ENCODE measurements at regions not wholly inside any gene's neighbourhood (a gene's known extent, or its start where the extent isn't known, plus 50 kb on each side); places are given as distances from the start of the nearest gene placed in this dataset.

- H3K4me1 Mint-ChIP-seq, result peaks cover 11% of the 10 kb centered on the region
- H3K27ac Mint-ChIP-seq, result no peak overlapping the region
- H3K36me3 Mint-ChIP-seq, result peaks cover 6% of the 10 kb centered on the region
- TF ChIP-seq RELA (CRISPR knock-in tag; IDR thresholded peaks at IDR 0.05; ENCODE audit: borderline replicate concordance) (no peak), OVOL2 (CRISPR knock-in tag; IDR thresholded peaks at IDR 0.05; ENCODE audit: borderline replicate concordance) (no peak), NR3C1 (CRISPR knock-in tag; conservative IDR thresholded peaks at IDR 0.05; ENCODE audit: low read depth) (no peak), E2F1 (CRISPR knock-in tag; IDR thresholded peaks at IDR 0.05) (no peak), IRF2 (CRISPR knock-in tag; IDR thresholded peaks at IDR 0.05; ENCODE audit: borderline replicate concordance, low read depth) (no peak), GRHL2 (CRISPR knock-in tag; IDR thresholded peaks at IDR 0.05; ENCODE audit: insufficient replicate concordance, severe bottlenecking) (no peak), CBFB (CRISPR knock-in tag; IDR thresholded peaks at IDR 0.05; ENCODE audit: low read depth) (no peak), ZNF532 (CRISPR knock-in tag; IDR thresholded peaks at IDR 0.05; ENCODE audit: borderline replicate concordance) (no peak), AR (CRISPR knock-in tag; IDR thresholded peaks at IDR 0.05) (no peak), HMGA2 (CRISPR knock-in tag; IDR thresholded peaks at IDR 0.05) (no peak), MYBL2 (CRISPR knock-in tag; IDR thresholded peaks at IDR 0.05) (no peak), KAT7 (CRISPR knock-in tag; IDR thresholded peaks at IDR 0.05; ENCODE audit: borderline replicate concordance) (no peak), MXD4 (CRISPR knock-in tag; IDR thresholded peaks at IDR 0.05; ENCODE audit: borderline replicate concordance) (no peak), GABPB1 (CRISPR knock-in tag; IDR thresholded peaks at IDR 0.05) (no peak)
- H3K4me3 Mint-ChIP-seq, result no peak overlapping the region
- DNase-seq (ENCODE audit: low spot score) (no peak), ATAC-seq (no peak)
- POLR2A ChIA-PET, result no interaction called here
- 0 out of 2 replicates have a peak, but pooled peaks cover 5% of the 10 kb centered on the region for H3K9me3 Mint-ChIP-seq
- CTCF ChIA-PET, result interaction anchor here (0.5 to 0.9 kb wide), 3 partner anchors 14 to 1225 kb away, joined by 3 read pairs; no protein-coding TSS in a partner anchor
- H3K27me3 Mint-ChIP-seq (ENCODE audit: low read depth), result no peaks in the 10 kb centered on the region
These were observed 56.3 kb downstream of the SLC24A2 start for GRCh38 chr9:19732441-19732951.

- ChIA-PET POLR2A (no interaction called here), CTCF (no interaction called here)
- Mint-ChIP-seq H3K9me3 (no peaks in the 10 kb centered on the region), H3K27me3 (ENCODE audit: low read depth) (no peaks in the 10 kb centered on the region), H3K27ac (no peak overlapping the region), H3K4me3 (no peak overlapping the region), H3K36me3 (no peaks in the 10 kb centered on the region), H3K4me1 (peaks cover 8% of the 10 kb centered on the region)
- DNase-seq (ENCODE audit: low spot score) (no peak), ATAC-seq (no peak)
- no peak for TF ChIP-seq ZBTB21 (CRISPR knock-in tag; IDR thresholded peaks at IDR 0.05; ENCODE audit: borderline replicate concordance)
These were observed 60.7 kb downstream of the SLC24A2 start for GRCh38 chr9:19728101-19728500.

Measured in WTC11 (cell line).